ENCODE measurements at regions not wholly inside any gene's neighbourhood (a gene's known extent, or its start where the extent isn't known, plus 50 kb on each side); places are given as distances from the start of the nearest gene placed in this dataset.
A peak's percentile ranks its signal among the peaks of the same experiment; 100 is the strongest.

DNA sequence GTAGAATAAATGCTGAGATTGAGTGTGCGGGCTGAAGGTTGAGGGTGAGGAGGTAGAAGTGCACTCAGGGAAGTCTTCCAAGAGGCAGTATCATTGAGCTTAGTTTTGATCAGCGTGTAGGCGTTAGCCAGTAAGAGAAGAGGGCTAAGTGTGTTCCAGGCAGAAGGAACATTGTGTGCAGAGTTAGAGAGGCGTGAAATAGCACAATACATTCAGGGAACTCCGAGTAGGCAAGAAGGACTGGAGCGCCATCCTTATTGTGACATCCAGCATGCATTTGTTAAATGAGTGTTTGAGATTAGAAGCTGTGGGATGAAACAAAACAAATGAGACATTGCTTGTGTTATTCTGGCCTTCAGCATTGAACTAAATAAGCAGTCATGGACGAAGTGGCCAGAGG lies 140.9 kb upstream of the MKLN1 start:
- H3K36me3 ChIP-seq (ENCODE audit: insufficient read depth, low read length), result no peaks in the 10 kb centered on the region
- H3K4me1 ChIP-seq (ENCODE audit: insufficient read depth, low read length), result peaks cover 14% of the 10 kb centered on the region
- H3K79me2 ChIP-seq (ENCODE audit: insufficient read depth, low read length), result no peaks in the 10 kb centered on the region
- no peaks in the 10 kb centered on the region for H4K20me1 ChIP-seq (ENCODE audit: insufficient read depth, low read length)
- H2AFZ ChIP-seq (ENCODE audit: low read depth, low read length), result no peak overlapping the region
- H3K4me2 ChIP-seq (ENCODE audit: insufficient read depth, low read length), result no peak overlapping the region
- H3K27ac ChIP-seq (ENCODE audit: low read length), result no peak overlapping the region
- TF ChIP-seq EZH2 (IDR thresholded peaks at IDR 0.05; ENCODE audit: borderline replicate concordance, low read depth, low read length, severe bottlenecking), result no peak
- TF ChIP-seq, protein P1, sequence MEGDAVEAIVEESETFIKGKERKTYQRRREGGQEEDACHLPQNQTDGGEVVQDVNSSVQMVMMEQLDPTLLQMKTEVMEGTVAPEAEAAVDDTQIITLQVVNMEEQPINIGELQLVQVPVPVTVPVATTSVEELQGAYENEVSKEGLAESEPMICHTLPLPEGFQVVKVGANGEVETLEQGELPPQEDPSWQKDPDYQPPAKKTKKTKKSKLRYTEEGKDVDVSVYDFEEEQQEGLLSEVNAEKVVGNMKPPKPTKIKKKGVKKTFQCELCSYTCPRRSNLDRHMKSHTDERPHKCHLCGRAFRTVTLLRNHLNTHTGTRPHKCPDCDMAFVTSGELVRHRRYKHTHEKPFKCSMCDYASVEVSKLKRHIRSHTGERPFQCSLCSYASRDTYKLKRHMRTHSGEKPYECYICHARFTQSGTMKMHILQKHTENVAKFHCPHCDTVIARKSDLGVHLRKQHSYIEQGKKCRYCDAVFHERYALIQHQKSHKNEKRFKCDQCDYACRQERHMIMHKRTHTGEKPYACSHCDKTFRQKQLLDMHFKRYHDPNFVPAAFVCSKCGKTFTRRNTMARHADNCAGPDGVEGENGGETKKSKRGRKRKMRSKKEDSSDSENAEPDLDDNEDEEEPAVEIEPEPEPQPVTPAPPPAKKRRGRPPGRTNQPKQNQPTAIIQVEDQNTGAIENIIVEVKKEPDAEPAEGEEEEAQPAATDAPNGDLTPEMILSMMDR (IDR thresholded peaks at IDR 0.05; ENCODE audit: borderline replicate concordance, extremely low read depth, low read length, poor library complexity, severe bottlenecking), result no peak
- H3K27me3 ChIP-seq (ENCODE audit: insufficient read depth, low read length, poor library complexity), result no peaks in the 10 kb centered on the region
- H3K4me3 ChIP-seq (ENCODE audit: low read depth in 1 of 2, low read length in 2 of 2), result no peak overlapping the region
- DNase-seq, result no peak
- no peak for ATAC-seq (ENCODE audit: insufficient read depth, low read depth)
- H3K9me3 ChIP-seq (ENCODE audit: insufficient read depth, low read length, severe bottlenecking), result no peaks in the 10 kb centered on the region
- H3K9ac ChIP-seq (ENCODE audit: low read depth, low read length), result no peak overlapping the region

DNA sequence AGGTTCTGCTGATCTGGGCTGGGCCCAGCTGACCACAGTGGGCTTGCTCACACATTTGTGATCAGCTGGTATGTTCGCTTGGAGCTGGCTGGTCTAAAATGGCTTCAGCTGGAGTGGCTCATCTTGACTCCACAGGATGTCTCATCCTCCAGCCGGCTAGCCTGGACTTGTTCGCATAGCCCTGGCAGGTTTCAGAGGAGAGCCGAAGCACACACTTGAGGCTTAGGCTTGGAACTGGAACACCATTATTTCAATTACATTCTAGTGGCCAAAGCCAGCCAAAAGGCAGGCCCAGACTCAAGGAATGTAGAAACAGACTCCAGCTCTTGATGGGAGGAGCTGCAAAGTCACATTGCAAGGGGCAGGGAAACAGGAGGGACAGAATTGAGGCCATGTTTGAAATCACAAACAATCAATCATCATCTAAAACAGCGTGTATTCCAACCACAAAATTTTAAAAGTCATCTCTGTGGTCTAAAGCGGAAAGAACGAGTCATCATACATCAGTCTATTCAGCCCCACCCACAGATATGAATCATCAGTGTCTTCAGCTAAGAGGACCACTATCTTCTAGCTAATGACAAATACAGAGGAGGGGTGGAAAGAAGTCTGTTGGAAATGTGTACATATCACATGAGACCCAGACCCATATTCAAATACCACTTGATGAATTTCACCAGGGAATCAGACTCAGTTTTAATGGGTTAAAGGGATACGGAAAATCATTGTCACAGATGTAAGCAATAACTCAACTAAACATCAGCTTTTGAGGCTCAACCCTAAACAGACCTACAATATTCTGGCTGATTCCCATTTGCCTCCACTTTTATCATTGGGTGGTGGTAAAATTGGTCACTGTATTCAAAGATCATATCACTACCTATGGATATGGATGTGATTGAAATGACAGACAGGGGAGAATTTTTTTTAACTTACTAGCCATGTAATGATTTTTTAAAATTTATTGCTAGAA lies 139.0 kb upstream of the MKLN1 start:
- peak; percentile 91 for ATAC-seq (ENCODE audit: insufficient read depth, low read depth)
- H3K27ac ChIP-seq (ENCODE audit: low read length), result no peak overlapping the region
- no peaks in the 10 kb centered on the region for H3K9me3 ChIP-seq (ENCODE audit: insufficient read depth, low read length, severe bottlenecking)
- H3K36me3 ChIP-seq (ENCODE audit: insufficient read depth, low read length), result no peaks in the 10 kb centered on the region
- H3K79me2 ChIP-seq (ENCODE audit: insufficient read depth, low read length), result no peaks in the 10 kb centered on the region
- H3K9ac ChIP-seq (ENCODE audit: low read depth, low read length), result no peak overlapping the region
- no peaks in the 10 kb centered on the region for H4K20me1 ChIP-seq (ENCODE audit: insufficient read depth, low read length)
- TF ChIP-seq, protein P1 (IDR thresholded peaks at IDR 0.05; ENCODE audit: borderline replicate concordance, extremely low read depth, low read length, poor library complexity, severe bottlenecking), result no peak
- no peak for TF ChIP-seq EZH2 (IDR thresholded peaks at IDR 0.05; ENCODE audit: borderline replicate concordance, low read depth, low read length, severe bottlenecking)
- H3K4me3 ChIP-seq (ENCODE audit: low read depth in 1 of 2, low read length in 2 of 2), result no peak overlapping the region
- no peaks in the 10 kb centered on the region for H3K27me3 ChIP-seq (ENCODE audit: insufficient read depth, low read length, poor library complexity)
- peak; percentile 26 for DNase-seq
- H2AFZ ChIP-seq (ENCODE audit: low read depth, low read length), result no peak overlapping the region
- no peak overlapping the region for H3K4me2 ChIP-seq (ENCODE audit: insufficient read depth, low read length)
- peaks cover 12% of the 10 kb centered on the region for H3K4me1 ChIP-seq (ENCODE audit: insufficient read depth, low read length)

DNA sequence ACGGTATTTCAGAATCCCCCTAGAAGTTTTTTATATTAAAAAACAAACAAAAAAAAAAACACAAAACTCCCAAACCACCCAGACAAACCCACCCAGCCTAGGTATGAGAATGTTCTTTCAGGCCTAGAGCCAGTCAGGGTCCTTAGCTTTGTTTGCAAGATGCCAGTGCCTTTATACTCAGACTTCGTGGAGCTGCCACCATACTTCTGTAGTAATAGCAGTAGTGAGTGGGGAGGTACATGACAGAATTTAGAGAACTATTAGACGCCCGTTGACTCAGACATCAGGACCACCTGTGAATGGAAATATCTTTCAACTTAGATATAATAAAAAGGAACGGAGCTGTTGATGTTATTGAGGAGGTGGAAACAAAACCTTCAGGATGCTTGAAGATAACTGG lies 138.2 kb upstream of the MKLN1 start:
- no peak overlapping the region for H3K27ac ChIP-seq (ENCODE audit: low read length)
- H3K27me3 ChIP-seq (ENCODE audit: insufficient read depth, low read length, poor library complexity), result no peaks in the 10 kb centered on the region
- ATAC-seq (ENCODE audit: insufficient read depth, low read depth), result no peak
- H2AFZ ChIP-seq (ENCODE audit: low read depth, low read length), result no peak overlapping the region
- DNase-seq, result no peak
- peaks cover 9% of the 10 kb centered on the region for H3K4me1 ChIP-seq (ENCODE audit: insufficient read depth, low read length)
- no peaks in the 10 kb centered on the region for H3K79me2 ChIP-seq (ENCODE audit: insufficient read depth, low read length)
- TF ChIP-seq, protein P1 (IDR thresholded peaks at IDR 0.05; ENCODE audit: borderline replicate concordance, extremely low read depth, low read length, poor library complexity, severe bottlenecking), result no peak
- no peak for TF ChIP-seq EZH2 (IDR thresholded peaks at IDR 0.05; ENCODE audit: borderline replicate concordance, low read depth, low read length, severe bottlenecking)
- no peaks in the 10 kb centered on the region for H3K9me3 ChIP-seq (ENCODE audit: insufficient read depth, low read length, severe bottlenecking)
- H3K9ac ChIP-seq (ENCODE audit: low read depth, low read length), result no peak overlapping the region
- no peak overlapping the region for H3K4me2 ChIP-seq (ENCODE audit: insufficient read depth, low read length)
- no peak overlapping the region for H3K4me3 ChIP-seq (ENCODE audit: low read depth in 1 of 2, low read length in 2 of 2)
- H3K36me3 ChIP-seq (ENCODE audit: insufficient read depth, low read length), result no peaks in the 10 kb centered on the region
- no peaks in the 10 kb centered on the region for H4K20me1 ChIP-seq (ENCODE audit: insufficient read depth, low read length)
